ENCODE measurements at regions not wholly inside any gene's neighbourhood (a gene's known extent, or its start where the extent isn't known, plus 50 kb on each side); places are given as distances from the start of the nearest gene placed in this dataset.
A peak's percentile ranks its signal among the peaks of the same experiment; 100 is the strongest.

DNA sequence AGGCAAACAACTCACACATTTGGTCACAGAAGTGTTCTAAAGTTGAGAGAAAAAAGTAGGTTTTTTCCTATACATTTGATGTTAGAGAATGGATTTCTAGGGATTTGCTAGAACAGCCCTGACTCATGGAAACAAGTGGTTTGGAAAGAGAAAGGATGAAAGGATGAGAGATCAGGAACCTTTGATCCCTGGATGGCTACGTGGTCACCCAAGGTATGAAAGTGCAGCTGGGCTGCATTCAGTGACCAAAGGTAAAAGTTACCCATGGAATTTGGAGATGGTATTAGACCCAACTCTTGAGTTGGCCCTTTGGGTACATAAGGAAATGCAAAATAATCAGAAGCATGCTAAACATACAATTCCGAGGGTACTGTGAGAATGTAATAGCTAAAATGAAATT is 61.3 kb upstream of the SPIN1 start:
- DNase-seq = no peak

DNA sequence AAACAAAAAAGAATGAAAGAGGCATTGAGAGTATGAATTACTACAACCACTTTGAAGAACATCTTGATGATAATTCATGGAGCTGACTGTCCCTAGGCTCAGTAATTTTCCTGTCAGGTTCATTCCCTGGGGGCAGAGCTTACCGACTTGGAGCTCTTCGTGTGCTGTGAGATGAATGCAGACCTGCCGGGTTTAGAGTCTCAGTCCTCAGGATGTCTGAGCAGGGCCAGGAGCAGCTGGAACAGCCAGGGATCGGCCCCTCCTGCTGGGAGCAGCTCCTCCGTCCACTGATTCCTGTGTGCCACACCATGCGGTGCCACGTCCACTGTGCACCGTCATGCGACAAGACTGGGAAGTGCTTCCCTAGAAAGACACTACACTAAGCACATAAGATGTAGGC is 62.2 kb upstream of the SPIN1 start:
- DNase-seq = no peak

DNA sequence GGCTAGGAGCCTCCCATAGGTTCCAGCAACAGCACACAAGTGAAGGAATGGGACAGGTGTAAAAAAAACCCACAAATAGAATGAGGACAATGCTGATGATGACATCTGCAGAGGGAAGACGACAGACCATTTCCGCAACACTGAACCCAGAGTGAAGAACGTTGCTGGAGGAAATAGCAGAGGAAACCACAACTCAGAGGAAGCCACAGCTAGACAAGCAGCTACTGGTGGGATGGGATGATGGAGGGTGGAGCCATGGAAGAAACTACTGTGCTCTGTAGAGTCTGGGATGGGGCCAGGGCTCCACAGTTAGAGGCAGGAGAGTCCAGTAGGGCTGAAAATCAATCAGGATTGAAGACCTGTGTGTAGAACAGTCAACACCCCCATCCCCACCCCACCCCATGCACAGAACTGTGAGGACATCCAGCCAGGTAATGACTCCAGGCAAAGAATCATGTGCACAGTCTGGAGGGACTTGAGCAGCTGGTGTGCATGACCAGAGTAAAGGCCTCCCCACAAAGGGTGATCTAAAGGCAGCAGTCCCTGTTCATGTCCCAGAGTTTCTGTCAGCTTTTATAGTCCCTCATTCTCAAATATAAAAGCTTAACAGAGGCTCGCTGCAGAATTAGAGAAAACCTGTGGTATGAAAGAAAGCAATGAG is 65.2 kb upstream of the SPIN1 start:
- DNase-seq = peak; percentile 47

DNA sequence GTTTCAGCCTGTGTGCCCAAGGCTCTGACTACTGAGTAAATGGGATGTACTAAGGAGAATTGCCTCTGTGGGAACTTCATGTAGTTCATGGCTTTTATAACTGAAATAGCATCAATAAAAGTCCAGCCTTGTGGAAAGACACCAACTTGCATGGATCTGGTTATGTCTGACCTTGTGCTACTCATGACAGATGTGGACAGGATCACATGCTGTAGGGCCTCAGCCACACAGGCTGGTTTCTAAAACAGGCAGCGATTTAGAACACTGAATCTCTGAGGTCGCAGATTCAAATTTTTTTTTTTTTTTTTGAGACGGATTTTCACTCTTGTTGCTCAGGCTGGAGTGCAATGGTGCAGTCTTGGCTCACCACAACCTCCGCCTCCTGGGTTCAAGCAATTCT is 66.5 kb upstream of the SPIN1 start:
- DNase-seq = no peak

DNA sequence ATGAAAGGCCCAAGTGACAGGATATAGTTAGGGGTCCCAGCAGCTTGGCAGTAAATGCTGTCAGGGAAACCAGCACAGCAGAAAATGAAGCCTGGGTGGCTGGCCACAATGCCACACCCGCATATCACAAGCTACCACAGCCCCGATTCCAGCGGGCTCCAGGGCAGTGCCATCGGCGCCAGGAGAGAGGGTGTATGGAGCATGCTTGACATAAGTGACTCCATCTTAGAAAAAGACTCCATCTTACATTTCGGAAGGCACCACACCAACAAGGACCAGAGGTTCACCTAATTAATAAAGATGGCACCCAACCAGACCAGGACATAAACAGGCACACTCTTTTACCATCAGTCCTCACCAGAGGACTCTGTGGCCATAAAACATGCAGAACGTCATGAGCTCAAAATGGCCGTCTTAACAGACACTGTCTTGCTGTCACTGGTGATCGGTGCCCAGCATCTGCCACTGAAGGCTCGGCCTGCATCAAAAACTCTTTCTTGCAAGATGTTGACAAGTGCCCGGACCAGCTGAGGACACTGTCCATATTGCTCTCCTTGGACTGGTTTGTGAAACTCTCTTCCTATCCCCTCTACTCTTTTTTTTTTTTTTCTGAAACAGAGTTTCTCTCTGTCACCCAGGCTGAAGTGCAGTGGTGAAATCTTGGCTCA is 67.4 kb upstream of the SPIN1 start:
- DNase-seq = no peak

DNA sequence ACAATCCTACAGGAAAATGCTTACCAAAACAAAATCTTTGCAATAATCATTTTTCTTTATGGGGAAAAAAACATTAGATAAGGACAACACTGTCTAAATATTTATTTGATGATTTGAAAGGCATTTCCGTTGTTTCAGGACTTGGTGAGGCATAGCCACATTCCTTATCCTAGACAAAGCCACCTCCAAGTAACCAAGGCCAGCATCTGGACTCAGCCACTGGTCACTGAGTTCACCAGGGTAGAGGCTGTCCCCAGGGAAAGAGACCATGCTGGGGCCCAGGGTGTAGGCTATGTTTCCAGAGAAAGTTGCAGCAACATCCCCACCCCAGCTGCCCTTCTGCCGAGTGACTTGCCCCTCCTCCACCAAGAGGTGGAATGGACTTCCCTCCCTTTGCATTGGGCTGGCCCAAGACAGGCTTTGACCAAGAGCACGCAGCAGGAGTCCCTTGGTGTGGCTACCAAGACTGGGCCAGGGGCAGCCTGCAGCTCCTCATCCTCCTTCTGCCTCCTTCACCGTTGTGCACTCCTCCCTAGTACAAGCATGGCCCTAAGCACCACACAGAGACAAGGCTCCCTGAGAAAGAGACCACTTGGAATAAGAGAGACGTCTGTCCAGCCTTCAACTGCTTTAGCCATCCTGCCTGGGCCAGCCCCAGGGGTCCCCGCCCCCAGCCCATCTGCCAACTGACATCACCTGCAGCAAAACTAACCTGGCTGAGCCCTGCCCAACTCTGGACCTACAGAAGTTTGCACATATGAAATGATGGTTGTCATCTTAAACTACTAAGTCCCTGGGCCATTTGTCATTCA is 68.1 kb upstream of the SPIN1 start:
- no peak for DNase-seq

DNA sequence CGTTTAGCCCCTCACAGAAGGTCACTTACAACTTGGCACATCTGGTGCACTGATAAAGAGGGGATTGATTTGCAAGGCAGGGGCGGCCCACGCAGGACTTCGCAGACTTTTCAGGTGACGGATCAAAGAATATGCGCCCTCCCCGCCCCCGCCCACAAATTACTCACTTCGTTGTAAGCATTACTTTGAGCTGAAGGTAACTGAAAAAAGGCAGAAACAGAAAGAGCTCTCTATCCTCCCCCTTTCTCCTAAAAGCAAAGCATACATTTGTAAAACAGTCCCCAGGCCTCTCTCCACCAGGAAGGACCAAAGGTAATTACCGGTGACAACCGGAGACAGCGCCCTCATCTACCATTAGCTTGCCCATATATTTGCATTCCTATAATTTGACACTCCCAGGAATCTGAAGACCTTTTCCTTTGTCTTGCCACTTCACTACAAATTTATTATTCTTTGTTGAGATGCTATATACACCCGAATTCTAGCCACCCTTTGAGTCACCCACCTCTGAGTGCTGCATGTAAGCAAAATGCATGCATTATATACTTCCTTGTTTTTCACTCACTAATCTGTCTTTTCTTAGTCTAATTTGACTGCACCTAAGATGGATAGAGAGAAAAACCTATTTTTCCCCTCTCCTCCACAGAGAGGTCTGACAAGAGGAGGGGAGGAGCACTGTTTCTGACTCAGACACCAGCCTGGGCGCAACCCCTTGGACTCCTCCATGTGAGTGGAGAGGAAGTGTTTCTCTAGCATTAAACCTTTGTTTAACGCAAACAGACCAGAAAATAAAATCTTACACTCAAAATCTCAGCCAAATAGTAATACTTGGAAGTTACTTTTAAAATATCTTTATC is 74.7 kb upstream of the SPIN1 start:
- DNase-seq = peak; percentile 71

DNA sequence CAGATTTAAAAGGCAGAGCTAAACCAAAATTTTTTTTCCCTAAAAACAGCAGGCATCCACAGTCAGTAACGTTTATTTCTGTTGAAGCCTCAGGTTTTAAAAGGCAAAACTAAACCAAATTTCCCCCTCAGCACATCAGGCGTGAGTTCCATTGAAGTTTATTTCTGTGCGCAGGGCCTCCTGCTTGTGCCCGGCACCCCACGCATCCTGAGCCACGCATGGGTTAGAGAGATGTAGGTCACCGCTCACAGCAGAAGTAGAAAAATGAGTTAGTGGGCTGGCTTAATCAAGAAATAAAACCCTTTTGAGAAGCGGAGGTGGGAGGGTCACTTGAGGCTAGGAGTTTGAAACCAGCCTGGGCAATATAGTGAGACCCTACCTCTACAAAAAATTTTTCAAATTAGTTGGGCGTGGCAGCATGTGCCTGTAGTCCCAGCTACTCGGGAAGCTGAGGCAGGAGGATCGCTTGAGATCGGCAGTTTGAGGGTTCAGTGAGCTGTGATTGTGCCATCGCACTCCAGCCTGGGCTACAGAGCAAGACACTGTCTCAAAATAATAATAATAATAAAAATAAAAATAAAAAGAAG is 75.6 kb upstream of the SPIN1 start:
- peak; percentile 36 for DNase-seq

DNA sequence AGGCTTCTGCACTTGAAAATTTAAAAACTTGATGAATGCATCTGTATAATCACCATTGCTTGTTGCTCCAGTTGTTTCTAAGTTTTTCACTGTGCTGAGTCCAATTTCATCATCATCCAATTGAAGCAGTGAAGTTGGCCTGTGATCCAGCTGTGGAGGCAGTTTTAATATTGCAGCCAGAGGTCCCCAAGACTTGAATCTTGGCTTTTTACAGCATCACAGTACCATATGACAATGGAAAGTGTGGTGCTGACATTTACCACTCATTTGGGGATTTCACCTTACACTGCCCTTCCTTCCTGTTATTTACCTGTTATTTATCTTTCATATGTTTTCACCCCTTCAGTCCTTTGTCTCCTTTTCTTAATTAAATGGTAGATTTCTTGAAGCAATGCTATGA is 76.2 kb upstream of the SPIN1 start:
- DNase-seq = no peak

DNA sequence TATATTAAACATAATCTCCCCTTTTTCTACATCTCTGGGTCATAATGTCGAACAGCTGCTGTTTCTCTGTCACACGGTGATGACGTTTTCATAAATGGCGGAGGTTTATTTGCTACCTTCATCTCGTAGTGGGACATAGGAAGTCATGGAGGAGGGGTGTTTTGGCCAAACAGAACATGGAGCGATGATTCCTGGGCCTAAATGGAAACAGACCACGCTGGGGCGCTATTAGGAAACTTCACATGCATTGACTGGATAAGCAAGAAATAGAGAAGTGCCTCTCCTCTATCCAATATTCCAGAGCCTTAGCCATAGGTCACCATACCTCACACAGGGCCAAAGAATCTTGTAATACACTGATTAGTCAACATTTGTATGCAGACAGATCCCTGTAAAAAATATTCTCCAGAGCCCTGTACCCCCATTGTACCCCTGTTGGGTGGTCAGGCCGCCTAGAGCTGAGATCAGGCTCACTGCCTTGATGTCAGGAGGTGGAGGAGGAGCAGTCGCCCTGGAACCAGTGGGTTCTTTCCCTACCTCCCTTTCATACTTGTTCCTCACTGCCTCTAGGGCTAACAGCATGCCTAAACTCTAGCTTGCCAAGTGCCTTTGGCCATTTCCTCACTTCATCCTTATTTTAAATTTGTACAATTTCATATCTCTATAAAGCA is 77.8 kb upstream of the SPIN1 start:
- no peak for DNase-seq

DNA sequence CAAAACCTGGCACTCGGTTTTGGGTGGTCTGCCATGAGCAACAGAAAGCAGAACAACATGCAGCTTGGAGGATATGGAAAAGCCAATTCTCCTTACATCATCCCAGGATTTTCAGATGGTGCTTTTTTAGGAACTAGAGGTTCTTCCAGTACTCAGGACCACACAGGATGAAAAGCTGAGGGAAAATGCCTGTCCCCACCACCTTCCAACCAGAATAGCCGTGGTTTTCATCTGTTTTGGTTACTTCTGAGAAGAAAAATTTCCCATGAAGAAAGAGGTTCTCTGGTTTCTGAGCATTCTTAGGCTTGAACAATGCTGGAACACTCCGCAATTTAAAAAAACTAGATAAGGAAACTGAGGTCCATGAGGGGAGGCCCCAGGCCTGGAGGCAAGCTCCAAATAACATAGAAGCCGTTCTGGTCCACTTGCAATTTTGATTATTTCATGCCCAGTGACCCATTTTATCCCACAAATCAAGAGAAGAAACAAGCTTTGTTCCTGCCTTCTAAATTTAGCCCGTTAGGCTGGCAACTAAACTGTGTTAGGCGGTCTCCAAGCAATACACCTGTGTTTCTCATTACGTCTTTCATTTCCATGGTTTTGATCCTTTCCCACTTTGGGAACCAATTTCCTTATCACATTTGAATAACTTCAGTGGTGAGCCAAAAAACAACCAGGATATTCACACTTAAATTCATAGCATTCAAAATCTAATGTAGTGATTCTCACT is 79.2 kb upstream of the SPIN1 start:
- no peak for DNase-seq

DNA sequence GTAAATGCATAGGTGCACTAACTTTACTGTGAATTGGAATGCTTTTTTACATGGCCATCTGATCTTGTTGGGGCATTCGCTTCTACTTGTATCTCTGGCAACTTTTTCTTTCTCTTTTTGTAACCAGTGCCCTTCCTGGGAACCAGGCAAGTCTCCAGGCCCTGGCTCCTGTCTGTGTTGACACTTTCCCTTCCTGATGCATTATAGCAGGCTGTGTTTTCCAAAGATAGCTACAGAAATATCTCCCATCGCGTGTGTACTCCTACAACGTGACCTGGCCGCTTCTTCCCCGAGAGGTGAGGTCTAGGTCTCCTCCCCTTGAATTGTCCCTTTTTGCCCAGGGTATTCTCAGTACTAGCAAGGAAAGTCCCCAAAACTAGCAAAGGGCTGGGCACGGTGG is 81.1 kb upstream of the SPIN1 start:
- DNase-seq = no peak

DNA sequence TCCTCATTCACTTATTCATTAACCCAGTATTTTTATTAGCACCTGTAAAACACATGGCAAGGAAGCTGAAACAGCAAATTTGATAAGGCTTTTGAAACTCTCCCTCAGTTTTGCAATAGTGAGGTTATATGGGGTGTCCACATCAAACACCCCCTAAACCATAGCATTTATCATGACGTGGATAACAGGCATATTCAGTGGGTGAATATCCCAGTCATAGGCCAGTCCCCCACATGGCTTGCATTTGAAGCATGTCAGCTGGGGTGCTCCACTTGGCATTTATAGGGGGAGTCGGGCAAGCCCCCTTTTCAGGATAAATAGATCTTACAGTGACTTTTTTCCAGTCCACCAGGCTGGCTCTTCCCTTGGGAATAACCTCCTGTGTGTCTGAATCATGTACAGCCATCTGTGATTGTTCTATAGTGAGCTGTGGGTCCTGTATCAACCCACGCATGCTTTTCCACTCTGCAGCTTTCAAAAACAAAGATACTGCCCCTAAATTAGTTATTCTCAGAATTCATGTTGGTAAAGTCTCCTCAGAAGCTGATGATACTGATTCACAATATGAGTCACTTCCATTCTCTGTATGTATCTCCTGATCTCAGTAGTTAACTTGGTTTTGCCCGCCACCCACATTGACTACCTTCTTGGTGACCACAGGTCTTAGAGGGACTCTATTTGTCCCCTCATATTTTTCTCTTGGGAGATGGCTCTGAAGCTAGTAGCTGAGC is 84.4 kb upstream of the SPIN1 start:
- peak; percentile 77 for DNase-seq

DNA sequence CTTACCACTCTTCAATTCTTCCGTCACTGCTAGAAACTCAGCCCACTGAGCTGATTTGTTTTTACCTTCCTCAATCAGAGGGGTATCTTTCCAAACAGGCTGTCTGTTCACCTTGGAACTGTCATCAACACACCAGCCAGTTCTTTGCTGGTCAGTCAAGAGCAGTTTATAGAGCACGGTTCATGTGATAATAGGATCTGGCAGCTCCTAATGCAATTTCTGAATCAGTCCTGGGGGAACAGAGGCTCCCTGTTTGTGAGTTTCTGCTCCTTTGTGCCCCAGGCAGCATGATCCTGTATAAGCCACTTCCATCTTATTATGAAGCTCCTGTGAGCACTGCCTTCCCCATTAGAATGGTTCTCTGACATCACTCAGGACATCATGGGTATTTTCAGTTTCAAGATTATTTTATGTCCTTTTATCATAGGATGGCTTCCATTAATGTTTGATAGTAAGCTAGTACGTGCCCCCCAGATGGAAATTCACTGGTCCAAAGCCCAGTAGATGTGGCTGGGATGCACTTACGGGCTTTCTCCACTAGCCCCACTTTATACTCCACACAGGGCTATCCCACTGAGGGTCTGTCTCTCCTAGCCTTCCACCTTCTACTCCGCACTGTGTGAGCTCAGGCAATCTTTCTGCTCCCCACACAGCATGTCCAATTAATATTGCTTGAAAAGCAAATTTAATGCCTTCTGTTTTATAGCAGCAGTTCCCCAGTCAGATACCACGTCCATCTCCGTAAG is 85.5 kb upstream of the SPIN1 start:
- DNase-seq = no peak

DNA sequence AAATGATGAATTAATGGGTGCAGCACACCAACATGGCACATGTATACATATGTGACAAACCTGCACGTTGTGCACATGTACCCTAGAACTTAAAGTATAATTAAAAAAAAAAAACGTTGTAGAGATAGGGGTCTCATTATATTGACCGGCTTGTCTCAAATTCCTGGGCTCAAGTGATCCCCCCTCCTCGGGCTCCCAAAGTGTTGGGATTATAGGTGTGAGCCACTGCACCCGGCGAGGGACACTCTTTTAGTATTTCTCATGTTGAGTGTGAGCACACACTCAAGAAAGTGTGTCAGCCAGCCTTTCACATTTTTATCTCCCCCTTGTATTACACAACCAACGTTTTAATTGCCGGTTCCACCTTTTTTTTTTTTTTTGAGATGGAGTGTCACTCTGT is 87.7 kb upstream of the SPIN1 start:
- no peak for DNase-seq

DNA sequence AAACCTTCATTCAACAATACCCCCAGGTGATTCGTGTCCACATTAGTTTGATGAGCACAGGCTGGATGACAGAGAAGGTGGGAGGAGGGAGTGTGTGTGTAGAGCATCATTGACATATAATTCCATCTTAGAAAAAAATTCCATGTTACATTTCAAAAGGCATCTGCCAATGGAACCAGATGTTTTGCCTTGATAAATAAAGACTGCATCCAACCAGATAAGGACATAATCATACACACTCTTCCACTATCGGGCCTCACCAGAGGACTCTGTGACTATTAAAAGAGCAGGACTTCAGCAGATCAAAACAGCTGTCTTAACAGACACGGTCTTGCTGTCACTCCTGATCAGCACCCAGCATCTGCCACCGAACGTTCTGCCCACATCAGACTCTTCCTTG is 96.4 kb upstream of the SPIN1 start:
- DNase-seq = no peak

DNA sequence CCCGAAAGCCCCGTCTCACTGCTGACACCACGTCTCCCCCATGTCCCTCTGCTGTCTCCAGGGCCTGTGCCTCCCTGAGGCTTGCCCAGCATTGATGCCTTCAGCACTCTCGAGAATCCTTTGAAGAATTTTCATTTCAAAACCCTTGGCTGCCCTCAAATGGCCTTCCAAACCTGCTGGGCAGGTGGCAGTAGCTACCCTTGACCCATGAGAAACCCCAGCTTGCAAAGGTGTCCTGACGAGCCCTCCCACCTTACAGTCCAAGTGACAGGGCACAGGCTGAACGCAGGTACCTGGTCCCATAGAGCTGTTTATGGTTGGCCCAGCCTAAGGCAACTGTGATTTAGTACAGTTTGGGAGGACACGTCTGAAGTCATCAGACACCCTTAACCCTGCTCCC is 97.2 kb upstream of the SPIN1 start:
- DNase-seq = no peak

DNA sequence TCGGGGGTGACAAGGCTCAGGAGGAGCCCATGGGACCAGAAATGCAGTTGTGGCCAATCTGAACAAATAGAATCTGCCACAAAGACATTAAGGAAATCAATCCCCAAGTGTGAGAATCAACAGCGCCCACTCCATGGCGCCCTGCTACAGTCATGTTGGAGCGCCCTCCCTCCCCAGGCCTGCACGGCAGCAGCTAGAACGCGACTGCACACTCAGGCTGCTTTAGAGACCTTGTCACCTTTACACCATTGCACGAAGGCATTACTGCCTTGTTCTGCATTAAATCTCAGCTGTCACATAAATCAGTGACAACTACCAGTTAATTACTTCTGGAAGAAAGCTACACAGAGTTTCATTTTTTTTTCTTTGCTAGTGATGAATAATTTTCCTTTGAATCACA is 98.7 kb upstream of the SPIN1 start:
- no peak for DNase-seq

DNA sequence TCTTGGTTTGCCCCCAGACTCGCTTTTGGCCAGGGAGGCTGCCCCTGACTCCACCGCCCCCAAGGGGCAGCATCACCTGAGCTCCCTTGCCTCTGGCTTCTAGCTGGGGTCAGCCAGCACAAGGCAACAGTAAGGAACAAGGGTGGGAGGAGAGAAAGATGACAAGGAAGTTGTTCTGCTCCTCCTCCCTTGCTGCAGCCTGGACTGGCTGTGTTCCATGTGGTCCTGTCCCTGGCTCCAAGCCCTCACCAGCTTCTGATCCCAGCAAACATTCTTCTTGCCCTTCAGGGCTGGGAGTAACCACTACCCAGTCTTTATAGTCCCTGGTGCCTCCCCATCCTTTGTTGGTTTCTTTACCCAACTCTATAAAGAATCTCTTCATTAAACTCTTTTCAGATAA is 100.3 kb upstream of the SPIN1 start:
- DNase-seq = no peak

DNA sequence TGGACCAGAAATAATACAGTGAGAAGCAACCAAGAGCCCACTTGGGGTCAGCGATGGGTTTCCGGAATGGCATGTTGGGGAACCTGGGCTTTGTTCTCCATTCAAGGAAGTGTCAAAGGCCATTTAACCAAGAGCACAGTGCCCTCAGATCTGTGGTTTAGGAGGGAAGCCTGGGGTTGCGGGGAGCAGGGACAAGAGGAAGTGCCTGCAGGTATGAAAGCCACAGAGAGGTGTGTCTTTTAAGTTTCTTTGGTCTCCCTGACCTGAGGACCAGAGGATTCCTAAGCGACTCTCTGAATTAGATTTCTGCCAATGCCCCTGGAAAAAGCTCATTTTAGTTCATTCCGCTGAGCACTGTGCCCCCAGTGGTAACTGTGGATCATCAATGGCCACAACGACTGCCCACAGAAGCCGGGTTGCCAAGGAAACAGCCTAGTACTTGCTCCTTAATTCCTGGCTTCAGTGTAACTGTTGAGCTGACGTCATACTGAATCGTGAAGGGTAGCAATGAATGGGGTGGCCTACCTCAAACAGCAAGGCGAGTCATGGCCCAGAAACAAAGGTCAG is 107.3 kb upstream of the SPIN1 start:
- DNase-seq = no peak
